ENCODE measurements at regions not wholly inside any gene's neighbourhood (a gene's known extent, or its start where the extent isn't known, plus 50 kb on each side); places are given as distances from the start of the nearest gene placed in this dataset.

DNA sequence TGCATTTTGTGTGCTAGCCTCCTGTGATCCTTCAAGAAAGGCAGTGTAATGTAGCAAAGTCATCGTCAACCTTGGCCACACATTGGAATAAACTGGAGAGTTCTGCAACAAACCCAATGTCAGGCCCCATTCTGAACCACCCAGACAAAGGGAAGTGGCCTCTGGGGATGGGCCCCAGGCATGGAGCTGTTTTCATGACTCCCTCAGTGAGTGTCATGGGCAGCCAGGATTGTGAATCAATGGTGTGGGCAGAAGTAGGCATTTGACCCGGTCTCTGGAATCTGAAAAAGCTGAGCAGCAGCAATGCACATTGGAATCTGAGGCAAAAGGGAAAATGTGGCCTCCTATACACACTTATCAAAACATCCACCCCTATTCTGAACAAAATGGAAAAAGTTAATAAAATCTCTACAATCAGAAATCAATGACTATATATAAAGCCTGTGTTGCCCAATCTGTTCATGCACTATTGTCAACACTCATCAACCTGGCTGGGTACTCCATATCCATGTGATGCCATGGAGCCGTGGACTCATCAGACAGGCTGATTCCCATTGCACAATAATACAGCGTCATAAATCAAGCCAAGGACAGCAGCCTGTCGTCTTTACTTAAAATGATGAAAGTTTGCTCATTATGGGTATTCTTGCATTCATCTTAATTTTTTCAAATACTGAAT lies 134.9 kb upstream of the STMND1 start:
- no peak overlapping the region for H3K4me3 ChIP-seq (replicated peaks; ENCODE audit: low read depth, low read length)
- DNase-seq (ENCODE audit: extremely low read depth, low read depth) = no peak
- TF ChIP-seq, protein P1, sequence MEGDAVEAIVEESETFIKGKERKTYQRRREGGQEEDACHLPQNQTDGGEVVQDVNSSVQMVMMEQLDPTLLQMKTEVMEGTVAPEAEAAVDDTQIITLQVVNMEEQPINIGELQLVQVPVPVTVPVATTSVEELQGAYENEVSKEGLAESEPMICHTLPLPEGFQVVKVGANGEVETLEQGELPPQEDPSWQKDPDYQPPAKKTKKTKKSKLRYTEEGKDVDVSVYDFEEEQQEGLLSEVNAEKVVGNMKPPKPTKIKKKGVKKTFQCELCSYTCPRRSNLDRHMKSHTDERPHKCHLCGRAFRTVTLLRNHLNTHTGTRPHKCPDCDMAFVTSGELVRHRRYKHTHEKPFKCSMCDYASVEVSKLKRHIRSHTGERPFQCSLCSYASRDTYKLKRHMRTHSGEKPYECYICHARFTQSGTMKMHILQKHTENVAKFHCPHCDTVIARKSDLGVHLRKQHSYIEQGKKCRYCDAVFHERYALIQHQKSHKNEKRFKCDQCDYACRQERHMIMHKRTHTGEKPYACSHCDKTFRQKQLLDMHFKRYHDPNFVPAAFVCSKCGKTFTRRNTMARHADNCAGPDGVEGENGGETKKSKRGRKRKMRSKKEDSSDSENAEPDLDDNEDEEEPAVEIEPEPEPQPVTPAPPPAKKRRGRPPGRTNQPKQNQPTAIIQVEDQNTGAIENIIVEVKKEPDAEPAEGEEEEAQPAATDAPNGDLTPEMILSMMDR (IDR thresholded peaks at IDR 0.05; ENCODE audit: low read depth, low read length, missing control alignments) = no peak

GRCh38 chr6:16965689-16966088 lies 136.2 kb upstream of the STMND1 start:
- no peak for DNase-seq (ENCODE audit: extremely low read depth, low read depth)
- TF ChIP-seq, protein P1 (IDR thresholded peaks at IDR 0.05; ENCODE audit: low read depth, low read length, missing control alignments) = no peak
- no peak overlapping the region for H3K4me3 ChIP-seq (replicated peaks; ENCODE audit: low read depth, low read length)

GRCh38 chr6:16964553-16965499 lies 137.0 kb upstream of the STMND1 start:
- H3K4me3 ChIP-seq (replicated peaks; ENCODE audit: low read depth, low read length) = no peak overlapping the region
- DNase-seq (ENCODE audit: extremely low read depth, low read depth) = peak; percentile 74
- TF ChIP-seq, protein P1 (IDR thresholded peaks at IDR 0.05; ENCODE audit: low read depth, low read length, missing control alignments) = peak; percentile 96

DNA sequence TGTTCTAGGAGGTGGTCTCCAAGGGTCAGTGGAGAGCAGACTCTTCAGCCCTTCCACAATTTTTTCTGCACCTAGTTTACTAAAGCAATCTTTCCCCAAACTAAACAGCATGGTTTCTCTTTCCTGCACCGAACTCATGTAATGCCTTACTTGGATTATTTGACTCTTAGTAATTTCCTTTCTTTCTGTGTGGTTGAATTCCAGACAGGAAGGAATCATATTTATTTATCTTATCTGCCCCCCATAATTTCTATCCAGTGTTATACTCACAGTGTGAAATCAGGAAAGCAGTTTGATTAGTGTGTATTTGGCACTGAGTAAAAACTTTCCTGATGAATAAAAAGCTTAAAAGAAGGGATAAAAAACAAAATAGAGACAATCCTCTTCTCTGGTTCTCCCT lies 140.3 kb upstream of the STMND1 start:
- TF ChIP-seq, protein P1 (IDR thresholded peaks at IDR 0.05; ENCODE audit: low read depth, low read length, missing control alignments) = no peak
- no peak for DNase-seq (ENCODE audit: extremely low read depth, low read depth)
- no peak overlapping the region for H3K4me3 ChIP-seq (replicated peaks; ENCODE audit: low read depth, low read length)

DNA sequence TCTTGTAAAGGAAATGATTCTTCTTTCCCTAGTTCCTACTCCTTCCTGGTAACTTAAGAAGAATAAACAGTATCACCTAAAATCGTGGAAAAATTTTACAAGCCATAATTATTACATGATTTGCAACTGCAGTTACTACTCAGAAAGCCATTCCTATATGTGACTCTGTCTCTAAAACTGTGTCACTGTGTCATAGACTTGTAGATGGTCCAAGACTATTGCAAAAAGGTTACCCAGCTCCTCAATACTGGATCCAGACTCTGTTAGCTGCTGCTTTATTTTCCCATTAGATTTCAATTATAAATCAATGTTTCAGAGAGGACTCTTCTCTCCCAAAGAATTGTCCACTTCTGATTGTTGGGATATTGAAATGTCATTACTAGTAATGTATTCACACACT lies 142.1 kb upstream of the STMND1 start:
- TF ChIP-seq, protein P1 (IDR thresholded peaks at IDR 0.05; ENCODE audit: low read depth, low read length, missing control alignments) = no peak
- no peak overlapping the region for H3K4me3 ChIP-seq (replicated peaks; ENCODE audit: low read depth, low read length)
- no peak for DNase-seq (ENCODE audit: extremely low read depth, low read depth)

GRCh38 chr6:16956361-16956760 lies 145.5 kb upstream of the STMND1 start:
- TF ChIP-seq, protein P1 (IDR thresholded peaks at IDR 0.05; ENCODE audit: low read depth, low read length, missing control alignments) = no peak
- no peak overlapping the region for H3K4me3 ChIP-seq (replicated peaks; ENCODE audit: low read depth, low read length)
- no peak for DNase-seq (ENCODE audit: extremely low read depth, low read depth)

Measured in HFF-Myc (cell line).